ENCODE measurements at regions not wholly inside any gene's neighbourhood (a gene's known extent, or its start where the extent isn't known, plus 50 kb on each side); places are given as distances from the start of the nearest gene placed in this dataset.

DNA sequence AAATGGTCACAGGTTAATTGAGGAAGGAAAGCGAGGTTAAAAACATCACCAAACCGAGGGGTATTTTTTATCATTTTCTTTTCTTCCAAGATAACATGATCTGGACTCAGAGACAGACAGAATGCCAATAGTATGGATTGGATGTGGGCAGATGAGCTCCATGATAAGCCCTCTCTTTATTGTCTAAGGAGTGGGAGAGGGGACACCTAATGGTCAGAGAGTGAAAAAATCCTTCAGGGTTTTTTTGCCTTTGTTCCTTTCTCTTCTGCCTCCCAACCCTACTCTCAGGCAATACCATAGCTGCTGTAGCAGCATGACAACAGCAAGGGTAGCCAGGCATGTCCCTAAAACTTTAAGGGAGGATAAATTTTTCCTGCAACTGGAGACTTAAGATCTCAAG is 94.7 kb downstream of the DIRAS2 start:
- TF ChIP-seq FOSL2 (IDR thresholded peaks at IDR 0.05; ENCODE audit: borderline replicate concordance, low read depth) (no peak), CTCF (IDR thresholded peaks at IDR 0.05) (no peak), YY1 (IDR thresholded peaks at IDR 0.05; ENCODE audit: low read depth) (no peak), RFX5 (IDR thresholded peaks at IDR 0.05; ENCODE audit: low read length) (no peak), PBX3 (IDR thresholded peaks at IDR 0.05) (no peak), CHD2 (IDR thresholded peaks at IDR 0.05; ENCODE audit: low read length, partially characterized antibody) (no peak), REST (IDR thresholded peaks at IDR 0.05; ENCODE audit: low read depth, low read length) (no peak), MAX (IDR thresholded peaks at IDR 0.05; ENCODE audit: low read depth) (no peak), EZH2phosphoT487 (IDR thresholded peaks at IDR 0.05; ENCODE audit: borderline replicate concordance, low read depth) (no peak), IRF3 (IDR thresholded peaks at IDR 0.05; ENCODE audit: low read depth, low read length) (no peak), NFIC (IDR thresholded peaks at IDR 0.05; ENCODE audit: borderline replicate concordance) (no peak)

Measured in SK-N-SH (cell line).